GM12874 (cell line): ENCODE measurements at regions not wholly inside any gene's neighbourhood (a gene's known extent, or its start where the extent isn't known, plus 50 kb on each side); places are given as distances from the start of the nearest gene placed in this dataset.

Experiments
- TF ChIP-seq, protein P1 (sequence below): IDR thresholded peaks from 2 replicates; pipeline ENCODE4 v1.5.1; 2011; ENCODE audit warnings: low read depth, mild to moderate bottlenecking, control low read depth, low read length, moderate library complexity; ENCODE audit not compliant: insufficient read depth

DNA sequence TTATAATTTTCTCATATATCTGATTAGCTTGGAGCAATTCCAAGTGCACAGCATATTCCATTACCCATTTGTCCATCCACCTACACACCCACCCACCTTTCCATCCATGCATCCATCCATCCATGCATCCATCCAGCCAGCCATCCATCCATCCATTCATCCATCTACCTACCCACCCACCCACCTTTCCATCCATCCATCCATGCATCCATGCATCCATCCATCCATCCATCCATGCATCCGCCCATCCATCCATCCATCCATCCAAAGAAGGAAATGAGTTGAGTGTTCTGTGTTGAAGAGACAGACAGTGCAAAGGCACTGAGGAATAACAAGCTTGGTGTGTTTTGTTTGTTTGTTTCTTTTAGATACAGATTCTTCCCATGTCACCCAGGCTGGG, 78.7 kb upstream of the FAM20A start:
- TF ChIP-seq, protein P1, sequence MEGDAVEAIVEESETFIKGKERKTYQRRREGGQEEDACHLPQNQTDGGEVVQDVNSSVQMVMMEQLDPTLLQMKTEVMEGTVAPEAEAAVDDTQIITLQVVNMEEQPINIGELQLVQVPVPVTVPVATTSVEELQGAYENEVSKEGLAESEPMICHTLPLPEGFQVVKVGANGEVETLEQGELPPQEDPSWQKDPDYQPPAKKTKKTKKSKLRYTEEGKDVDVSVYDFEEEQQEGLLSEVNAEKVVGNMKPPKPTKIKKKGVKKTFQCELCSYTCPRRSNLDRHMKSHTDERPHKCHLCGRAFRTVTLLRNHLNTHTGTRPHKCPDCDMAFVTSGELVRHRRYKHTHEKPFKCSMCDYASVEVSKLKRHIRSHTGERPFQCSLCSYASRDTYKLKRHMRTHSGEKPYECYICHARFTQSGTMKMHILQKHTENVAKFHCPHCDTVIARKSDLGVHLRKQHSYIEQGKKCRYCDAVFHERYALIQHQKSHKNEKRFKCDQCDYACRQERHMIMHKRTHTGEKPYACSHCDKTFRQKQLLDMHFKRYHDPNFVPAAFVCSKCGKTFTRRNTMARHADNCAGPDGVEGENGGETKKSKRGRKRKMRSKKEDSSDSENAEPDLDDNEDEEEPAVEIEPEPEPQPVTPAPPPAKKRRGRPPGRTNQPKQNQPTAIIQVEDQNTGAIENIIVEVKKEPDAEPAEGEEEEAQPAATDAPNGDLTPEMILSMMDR = no peak

DNA sequence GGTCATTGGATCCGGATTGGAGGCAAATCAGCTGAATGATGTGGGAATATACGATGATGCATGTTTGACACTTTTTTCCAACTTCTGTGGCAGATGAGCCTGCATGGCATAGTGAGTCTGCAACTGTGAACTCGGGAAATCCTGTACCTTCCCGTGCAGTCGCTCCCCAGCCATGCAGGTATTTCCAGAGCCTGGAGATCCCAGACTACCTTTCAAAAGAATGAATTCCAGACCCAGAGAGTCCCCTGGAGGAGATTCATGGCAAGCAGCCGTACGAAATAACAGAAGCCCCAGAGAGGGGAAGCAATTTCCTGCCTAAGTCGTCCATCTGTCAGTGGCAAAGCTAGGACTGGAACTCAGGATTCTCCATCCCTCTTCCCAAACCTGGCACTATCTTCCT, 75.7 kb upstream of the FAM20A start:
- TF ChIP-seq, protein P1 = no peak

DNA sequence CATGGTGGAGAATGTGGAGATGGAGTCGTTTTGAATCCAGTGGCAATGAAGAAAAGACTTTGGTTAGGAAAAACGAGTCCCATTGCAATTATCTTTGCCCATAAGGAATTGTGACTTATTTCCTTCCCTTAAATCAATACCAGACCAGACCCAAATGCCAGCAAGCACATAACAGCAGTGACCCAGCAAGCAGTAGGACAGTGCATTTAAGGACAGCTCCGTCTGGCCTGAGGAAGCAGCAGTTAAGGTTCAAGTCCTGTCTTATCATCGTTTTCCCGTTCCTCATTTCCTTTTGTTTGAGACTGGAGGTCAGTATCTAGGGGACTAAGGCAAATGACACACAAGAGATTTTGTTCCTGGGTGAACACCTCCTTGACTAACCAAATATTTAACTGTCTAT, 74.6 kb upstream of the FAM20A start:
- TF ChIP-seq, protein P1 = no peak

DNA sequence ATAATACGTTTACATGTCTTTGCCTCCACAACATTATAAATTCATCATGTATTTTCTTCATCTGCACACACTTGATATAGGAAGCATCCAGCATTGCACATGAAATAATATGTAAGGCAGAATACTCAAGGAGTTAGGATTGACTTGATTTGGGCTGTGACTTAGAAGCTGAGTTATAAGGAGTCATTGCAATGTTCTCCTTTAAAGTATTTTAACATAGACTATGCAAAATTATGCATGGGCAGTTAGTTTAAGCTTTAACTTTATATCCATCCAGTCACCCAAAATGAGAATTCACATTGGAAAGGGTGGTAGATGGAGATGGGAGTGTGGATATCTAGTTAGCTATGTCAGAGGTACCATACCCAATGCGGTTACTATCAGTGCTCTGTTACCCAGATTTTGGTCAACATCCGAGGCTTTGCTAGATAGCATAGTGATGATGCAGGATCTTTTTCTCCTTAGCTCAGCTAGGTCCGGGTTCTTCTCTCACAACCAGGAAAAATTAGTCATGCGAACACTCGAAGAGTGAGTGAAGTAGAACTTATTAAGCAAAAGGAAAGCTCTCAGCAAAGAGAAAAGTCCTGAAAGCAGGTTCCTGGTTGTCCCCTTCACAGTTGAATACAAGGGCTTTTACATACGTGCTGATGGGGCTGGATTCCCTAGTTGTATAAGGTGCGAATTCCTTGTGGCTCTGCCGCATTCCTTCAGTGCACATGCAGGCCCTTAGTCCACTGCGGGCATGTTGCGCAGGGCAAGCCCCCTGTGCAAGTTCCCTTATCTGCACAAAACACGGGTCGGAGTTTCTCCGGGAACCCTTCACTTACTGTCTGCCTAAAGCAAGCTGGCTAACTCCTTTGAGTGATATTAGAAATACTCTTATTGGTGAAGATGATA, 73.1 kb upstream of the FAM20A start:
- TF ChIP-seq, protein P1 = no peak

DNA sequence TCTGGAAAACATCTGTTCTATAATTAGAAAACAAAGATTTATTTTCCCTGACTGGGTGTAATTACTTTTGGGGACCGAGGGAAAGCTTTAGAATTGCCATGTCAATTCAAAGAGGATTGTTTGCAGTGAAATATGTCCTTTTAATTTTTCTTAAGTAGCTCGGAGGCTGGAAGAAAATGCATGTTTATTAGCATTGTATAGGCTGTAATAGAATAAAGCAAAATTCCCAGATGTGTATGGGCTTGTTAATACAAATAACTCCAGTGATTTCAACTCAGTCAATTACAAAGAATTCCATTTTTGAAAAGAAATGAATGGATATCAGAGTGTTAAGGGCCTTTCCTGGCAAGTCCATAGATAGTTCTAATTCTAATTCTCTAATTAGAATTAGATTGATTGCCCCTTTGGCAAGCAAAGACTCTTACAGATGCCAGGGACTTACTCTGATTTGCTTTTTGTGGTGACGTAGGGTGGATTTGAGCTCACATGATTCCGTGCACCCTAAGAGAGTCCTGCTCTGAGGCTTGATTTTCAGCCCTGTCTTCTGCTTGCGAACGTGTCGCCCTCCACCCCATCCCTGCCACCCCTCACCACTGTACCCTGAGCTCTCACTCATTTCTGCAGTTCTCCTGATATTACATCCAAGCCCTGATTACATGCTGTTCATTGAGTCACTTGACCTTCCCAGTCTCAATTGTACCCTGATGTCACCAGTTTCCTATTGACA, 70.0 kb upstream of the FAM20A start:
- TF ChIP-seq, protein P1 = no peak

DNA sequence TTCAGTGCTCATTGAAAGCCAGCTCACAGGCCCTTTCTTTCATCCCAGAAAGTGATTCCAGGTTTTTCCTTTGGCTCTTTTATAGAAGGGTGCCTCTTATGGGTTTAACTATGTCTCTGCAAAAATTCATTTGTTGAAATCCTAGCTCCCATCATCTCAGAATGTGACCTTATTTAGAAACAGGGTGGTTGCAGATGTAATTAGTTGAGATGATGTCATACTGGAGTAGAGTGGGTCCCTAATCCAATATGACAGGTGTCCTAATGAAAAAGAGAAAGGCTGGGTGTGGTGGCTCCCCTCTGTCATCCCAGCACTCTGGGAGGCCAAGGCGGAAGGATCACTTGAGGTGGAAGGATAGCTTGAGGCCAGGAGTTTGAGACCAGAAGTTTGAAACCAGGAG, 64.2 kb upstream of the FAM20A start:
- TF ChIP-seq, protein P1 = no peak

DNA sequence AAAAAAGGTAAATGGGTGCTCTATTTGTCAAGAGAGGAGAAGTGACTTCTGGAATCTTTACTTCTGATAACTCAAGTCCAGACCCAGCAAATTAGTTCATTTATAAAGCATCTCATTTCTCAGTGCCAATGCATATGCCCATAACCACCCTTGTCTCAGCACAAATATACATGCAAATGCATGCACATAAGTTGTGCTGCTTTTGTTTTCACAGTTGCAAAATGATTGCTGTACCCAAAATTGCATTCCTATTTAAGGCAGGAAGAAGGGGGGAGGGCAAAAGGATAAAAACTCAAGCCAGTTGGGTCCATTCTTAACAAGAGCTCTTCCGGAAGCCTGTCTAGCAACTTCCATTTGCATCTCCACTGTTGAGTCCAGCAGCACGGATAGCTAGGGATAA, 61.3 kb upstream of the FAM20A start:
- TF ChIP-seq, protein P1 = no peak
